ENCODE measurements at regions not wholly inside any gene's neighbourhood (a gene's known extent, or its start where the extent isn't known, plus 50 kb on each side); places are given as distances from the start of the nearest gene placed in this dataset.

GRCh38 chrX:42260854-42261253, 337.5 kb upstream of the CASK start:
- TF ChIP-seq, protein P1, sequence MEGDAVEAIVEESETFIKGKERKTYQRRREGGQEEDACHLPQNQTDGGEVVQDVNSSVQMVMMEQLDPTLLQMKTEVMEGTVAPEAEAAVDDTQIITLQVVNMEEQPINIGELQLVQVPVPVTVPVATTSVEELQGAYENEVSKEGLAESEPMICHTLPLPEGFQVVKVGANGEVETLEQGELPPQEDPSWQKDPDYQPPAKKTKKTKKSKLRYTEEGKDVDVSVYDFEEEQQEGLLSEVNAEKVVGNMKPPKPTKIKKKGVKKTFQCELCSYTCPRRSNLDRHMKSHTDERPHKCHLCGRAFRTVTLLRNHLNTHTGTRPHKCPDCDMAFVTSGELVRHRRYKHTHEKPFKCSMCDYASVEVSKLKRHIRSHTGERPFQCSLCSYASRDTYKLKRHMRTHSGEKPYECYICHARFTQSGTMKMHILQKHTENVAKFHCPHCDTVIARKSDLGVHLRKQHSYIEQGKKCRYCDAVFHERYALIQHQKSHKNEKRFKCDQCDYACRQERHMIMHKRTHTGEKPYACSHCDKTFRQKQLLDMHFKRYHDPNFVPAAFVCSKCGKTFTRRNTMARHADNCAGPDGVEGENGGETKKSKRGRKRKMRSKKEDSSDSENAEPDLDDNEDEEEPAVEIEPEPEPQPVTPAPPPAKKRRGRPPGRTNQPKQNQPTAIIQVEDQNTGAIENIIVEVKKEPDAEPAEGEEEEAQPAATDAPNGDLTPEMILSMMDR (IDR thresholded peaks at IDR 0.05; ENCODE audit: low read length), result no peak
- TF ChIP-seq EZH2 (optimal IDR thresholded peaks at IDR 0.05; ENCODE audit: low read depth, low read length), result no peak

Measured in MM.1S (cell line).